ENCODE measurements at regions not wholly inside any gene's neighbourhood (a gene's known extent, or its start where the extent isn't known, plus 50 kb on each side); places are given as distances from the start of the nearest gene placed in this dataset.
A peak's percentile ranks its signal among the peaks of the same experiment; 100 is the strongest.
"Not testable (repeated sequence)": the region's sequence is repeated elsewhere in the genome, so short reads cannot be mapped to it uniquely, and the experiment has no call there.

DNA sequence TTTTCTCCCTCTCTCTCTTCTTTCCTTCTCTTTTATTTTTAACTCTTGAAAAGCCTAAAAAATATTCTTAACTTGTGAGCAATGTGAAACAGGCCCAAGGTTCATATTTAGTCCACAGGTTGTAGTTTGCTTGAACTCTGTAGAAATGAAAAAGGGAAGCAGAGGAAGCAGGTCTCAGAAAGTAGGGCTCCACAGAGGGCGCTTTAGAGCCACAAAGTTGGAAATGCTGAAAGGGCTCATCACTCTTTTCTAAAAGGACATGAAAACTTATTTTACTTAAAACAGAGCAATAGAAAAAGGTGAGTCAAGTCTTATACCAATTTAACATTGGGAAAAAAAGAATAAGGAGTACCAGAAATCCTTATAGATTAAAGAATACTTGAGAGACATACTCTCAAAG lies 247.0 kb downstream of the USP25 start:
- H3K4me3 Mint-ChIP-seq (ENCODE audit: unreplicated experiment) = no peak overlapping the region
- TF ChIP-seq, protein P1, sequence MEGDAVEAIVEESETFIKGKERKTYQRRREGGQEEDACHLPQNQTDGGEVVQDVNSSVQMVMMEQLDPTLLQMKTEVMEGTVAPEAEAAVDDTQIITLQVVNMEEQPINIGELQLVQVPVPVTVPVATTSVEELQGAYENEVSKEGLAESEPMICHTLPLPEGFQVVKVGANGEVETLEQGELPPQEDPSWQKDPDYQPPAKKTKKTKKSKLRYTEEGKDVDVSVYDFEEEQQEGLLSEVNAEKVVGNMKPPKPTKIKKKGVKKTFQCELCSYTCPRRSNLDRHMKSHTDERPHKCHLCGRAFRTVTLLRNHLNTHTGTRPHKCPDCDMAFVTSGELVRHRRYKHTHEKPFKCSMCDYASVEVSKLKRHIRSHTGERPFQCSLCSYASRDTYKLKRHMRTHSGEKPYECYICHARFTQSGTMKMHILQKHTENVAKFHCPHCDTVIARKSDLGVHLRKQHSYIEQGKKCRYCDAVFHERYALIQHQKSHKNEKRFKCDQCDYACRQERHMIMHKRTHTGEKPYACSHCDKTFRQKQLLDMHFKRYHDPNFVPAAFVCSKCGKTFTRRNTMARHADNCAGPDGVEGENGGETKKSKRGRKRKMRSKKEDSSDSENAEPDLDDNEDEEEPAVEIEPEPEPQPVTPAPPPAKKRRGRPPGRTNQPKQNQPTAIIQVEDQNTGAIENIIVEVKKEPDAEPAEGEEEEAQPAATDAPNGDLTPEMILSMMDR (IDR thresholded peaks at IDR 0.05; ENCODE audit: unreplicated experiment) = no peak
- H3K36me3 Mint-ChIP-seq (ENCODE audit: low read depth, unreplicated experiment) = no peaks in the 10 kb centered on the region
- H3K9me3 Mint-ChIP-seq (ENCODE audit: unreplicated experiment) = no peaks in the 10 kb centered on the region
- DNase-seq (ENCODE audit: low spot score) = peak; percentile 27
- no peaks in the 10 kb centered on the region for H3K27me3 Mint-ChIP-seq (ENCODE audit: unreplicated experiment)
- H3K27ac Mint-ChIP-seq (ENCODE audit: unreplicated experiment) = no peak overlapping the region
- no peaks in the 10 kb centered on the region for H3K4me1 Mint-ChIP-seq (ENCODE audit: unreplicated experiment)

DNA sequence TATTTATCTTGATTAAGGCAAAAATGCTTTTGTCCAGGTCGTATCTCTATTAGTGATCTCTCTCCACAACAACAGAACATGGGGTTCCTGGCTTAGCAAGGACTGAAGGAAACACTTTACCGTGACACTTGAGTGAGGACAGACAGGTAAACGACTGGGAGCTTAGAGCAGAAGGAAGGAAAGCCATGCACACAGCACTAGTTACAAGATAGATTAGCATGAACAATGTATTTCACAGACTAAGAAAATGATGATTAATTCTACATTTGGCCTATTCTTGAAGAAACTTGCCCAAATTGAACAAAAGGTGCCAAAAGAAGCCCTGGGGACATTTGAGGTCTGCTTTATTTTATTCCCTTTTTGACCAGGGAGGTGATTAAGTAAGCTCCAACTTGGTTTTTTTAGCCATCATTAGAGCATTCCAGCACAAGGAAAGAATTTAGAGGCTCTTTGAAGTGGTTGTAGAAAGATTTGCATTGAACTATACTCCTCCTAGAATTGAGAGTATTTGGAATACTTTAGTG lies 248.5 kb downstream of the USP25 start:
- no peaks in the 10 kb centered on the region for H3K36me3 Mint-ChIP-seq (ENCODE audit: low read depth, unreplicated experiment)
- H3K27ac Mint-ChIP-seq (ENCODE audit: unreplicated experiment) = no peak overlapping the region
- no peak for DNase-seq (ENCODE audit: low spot score)
- TF ChIP-seq, protein P1 (IDR thresholded peaks at IDR 0.05; ENCODE audit: unreplicated experiment) = no peak
- no peak overlapping the region for H3K4me3 Mint-ChIP-seq (ENCODE audit: unreplicated experiment)
- no peaks in the 10 kb centered on the region for H3K27me3 Mint-ChIP-seq (ENCODE audit: unreplicated experiment)
- H3K9me3 Mint-ChIP-seq (ENCODE audit: unreplicated experiment) = no peaks in the 10 kb centered on the region
- H3K4me1 Mint-ChIP-seq (ENCODE audit: unreplicated experiment) = no peaks in the 10 kb centered on the region

DNA sequence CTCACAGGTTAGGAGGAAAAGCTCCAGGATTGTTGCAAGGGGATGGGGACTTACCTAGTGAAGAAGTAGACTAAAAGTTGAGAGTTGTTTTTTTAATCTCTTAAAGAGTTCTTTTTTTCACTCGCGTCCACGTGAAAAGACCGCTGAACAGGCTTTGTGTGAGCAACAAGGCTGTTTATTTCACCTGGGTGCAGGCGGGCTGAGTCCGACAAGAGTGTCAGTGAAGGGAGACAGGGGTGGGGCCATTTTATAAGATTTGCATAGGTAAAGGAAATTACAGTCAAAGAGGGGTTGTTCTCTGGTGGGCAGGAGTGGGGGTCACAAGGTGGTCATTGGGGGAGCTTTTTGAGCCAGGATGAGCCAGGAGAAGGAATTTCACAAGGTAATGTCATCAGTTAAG lies 249.7 kb downstream of the USP25 start:
- H3K9me3 Mint-ChIP-seq (ENCODE audit: unreplicated experiment); DNase-seq (ENCODE audit: low spot score); H3K36me3 Mint-ChIP-seq (ENCODE audit: low read depth, unreplicated experiment); H3K4me3 Mint-ChIP-seq (ENCODE audit: unreplicated experiment); H3K4me1 Mint-ChIP-seq (ENCODE audit: unreplicated experiment); H3K27ac Mint-ChIP-seq (ENCODE audit: unreplicated experiment); H3K27me3 Mint-ChIP-seq (ENCODE audit: unreplicated experiment): not testable (repeated sequence)

DNA sequence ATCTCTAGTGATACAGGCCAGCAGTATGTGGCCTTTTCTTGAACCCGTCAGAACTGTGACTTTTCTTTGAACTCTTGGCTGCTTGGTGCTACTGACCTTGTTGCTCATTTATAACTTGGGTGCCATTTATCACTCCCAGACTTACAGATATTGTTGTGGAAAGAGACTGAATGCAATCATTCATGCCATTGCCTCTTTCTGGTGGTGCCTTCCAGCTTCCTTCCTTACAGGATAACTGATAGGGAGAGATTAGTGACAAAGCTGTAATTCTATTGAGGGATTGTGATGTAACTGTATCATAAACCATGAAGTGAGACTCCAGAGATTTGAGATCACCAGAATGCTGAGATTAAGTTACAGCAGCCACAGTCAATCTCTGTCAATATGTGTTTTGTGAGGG lies 256.5 kb downstream of the USP25 start:
- H3K27ac Mint-ChIP-seq (ENCODE audit: unreplicated experiment) = no peak overlapping the region

DNA sequence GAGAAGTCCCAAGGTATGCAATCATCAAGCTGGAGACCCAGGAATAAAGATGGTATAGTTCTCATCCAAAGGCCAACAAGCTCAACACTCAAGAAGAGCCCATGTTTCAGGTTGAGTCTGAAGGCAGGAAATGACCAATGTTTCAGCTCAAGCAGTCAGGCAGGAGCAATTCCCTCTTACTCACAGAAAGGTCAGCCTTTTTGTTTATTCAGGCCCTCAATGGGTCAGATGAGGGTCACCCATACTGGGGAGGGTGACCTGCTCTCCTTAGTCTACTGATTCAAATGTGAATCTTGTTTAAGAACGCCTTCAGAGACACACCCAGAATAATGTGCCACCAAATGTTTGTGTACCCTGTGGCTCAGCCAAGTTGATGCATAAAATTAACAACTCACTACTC lies 262.4 kb downstream of the USP25 start:
- Mint-ChIP-seq H3K9me3 (ENCODE audit: unreplicated experiment) (no peaks in the 10 kb centered on the region), H3K4me1 (ENCODE audit: unreplicated experiment) (peaks cover 4% of the 10 kb centered on the region), H3K27ac (ENCODE audit: unreplicated experiment) (no peak overlapping the region), H3K36me3 (ENCODE audit: low read depth, unreplicated experiment) (no peaks in the 10 kb centered on the region), H3K4me3 (ENCODE audit: unreplicated experiment) (no peak overlapping the region), H3K27me3 (ENCODE audit: unreplicated experiment) (no peaks in the 10 kb centered on the region)
- TF ChIP-seq, protein P1 (IDR thresholded peaks at IDR 0.05; ENCODE audit: unreplicated experiment) = no peak
- no peak for DNase-seq (ENCODE audit: low spot score)

More for the DNA sequence above, 256.5 kb downstream of the USP25 start:
- Mint-ChIP-seq H3K4me1 (ENCODE audit: unreplicated experiment) (peaks cover 8% of the 10 kb centered on the region), H3K9me3 (ENCODE audit: unreplicated experiment) (no peaks in the 10 kb centered on the region), H3K36me3 (ENCODE audit: low read depth, unreplicated experiment) (no peaks in the 10 kb centered on the region), H3K4me3 (ENCODE audit: unreplicated experiment) (no peak overlapping the region), H3K27me3 (ENCODE audit: unreplicated experiment) (peaks cover 2% of the 10 kb centered on the region)
- DNase-seq (ENCODE audit: low spot score) = no peak
- TF ChIP-seq, protein P1 (IDR thresholded peaks at IDR 0.05; ENCODE audit: unreplicated experiment) = no peak
